GM21528 (cell line): ENCODE measurements at regions not wholly inside any gene's neighbourhood (a gene's known extent, or its start where the extent isn't known, plus 50 kb on each side); places are given as distances from the start of the nearest gene placed in this dataset.
"Not testable (repeated sequence)": the region's sequence is repeated elsewhere in the genome, so short reads cannot be mapped to it uniquely, and the experiment has no call there.

ENCODE experiments used
- ATAC-seq: cut with Tn5 transposase; IDR thresholded peaks from one replicate; pipeline ENCODE4 v1.9.1; 2021; ENCODE audit warnings: mild to moderate bottlenecking, moderate library complexity; ENCODE audit not compliant: unreplicated experiment, low FRiP score

GRCh38 chr12:105479710-105480109 lies 149.2 kb downstream of the C12orf75 start:
- ATAC-seq, result no peak

DNA sequence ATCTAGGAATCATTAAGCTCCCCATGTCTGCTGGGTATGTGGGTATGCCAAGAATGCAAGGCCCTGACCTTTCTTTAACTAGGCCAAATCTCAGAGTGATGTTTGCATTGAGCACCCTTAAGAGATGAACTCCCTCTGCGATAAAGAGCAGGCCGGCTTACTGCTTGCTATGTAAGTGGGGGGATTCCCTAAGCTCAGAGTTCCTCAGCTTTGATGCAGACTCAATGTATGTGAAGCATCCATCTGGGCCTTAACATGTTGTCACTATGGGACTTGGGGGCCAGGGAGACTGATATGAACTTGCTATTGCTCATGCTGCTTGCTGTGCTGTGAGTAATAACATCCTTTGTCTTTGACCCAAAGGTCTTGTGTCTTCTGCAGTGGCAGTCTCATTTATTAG lies 149.7 kb downstream of the C12orf75 start:
- ATAC-seq, result no peak

DNA sequence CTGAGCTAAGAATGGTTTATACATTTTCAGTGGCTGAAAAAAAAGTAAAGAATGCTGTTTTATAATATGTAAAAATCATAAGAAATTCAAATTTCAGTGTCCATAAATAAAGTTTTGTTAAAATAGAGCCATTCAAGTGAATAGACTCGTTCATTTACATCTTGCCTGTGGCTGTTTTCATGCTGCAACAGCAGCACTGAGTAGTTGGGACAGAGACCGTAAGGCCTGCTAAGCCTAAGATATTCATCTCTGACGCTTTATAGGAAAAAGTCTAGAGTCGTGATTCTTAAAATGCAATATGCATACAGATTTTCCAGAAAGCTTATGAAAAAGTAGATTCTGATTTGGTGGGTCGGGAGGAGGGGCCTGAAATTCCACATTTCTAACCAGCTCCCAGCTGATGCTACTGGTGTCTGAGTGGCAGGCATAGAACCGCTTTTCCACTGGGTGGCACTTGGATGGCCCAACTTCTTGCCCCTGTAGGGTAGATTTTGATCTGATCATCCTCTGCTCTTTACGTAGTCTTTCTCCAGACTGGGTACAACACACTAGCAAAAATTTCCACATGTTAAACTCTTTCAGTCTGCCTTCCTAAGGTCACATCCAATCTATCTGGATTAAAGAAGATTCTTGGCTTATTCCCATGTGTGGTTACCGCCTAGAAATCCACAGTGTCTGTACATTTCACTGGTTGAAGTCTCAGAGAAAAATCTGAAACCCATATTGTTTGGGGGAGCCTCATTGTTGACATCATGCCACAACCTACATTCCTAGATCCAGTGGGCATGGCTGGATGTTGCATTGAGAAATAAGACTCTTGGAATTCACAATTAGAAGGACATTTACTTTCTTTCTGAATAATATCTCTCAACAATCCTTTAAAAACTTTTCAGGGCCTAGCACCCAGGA lies 151.2 kb downstream of the C12orf75 start:
- ATAC-seq, result no peak

- no peak for ATAC-seq
Observed at GRCh38 chr12:105482951-105483350, 152.5 kb downstream of the C12orf75 start.

DNA sequence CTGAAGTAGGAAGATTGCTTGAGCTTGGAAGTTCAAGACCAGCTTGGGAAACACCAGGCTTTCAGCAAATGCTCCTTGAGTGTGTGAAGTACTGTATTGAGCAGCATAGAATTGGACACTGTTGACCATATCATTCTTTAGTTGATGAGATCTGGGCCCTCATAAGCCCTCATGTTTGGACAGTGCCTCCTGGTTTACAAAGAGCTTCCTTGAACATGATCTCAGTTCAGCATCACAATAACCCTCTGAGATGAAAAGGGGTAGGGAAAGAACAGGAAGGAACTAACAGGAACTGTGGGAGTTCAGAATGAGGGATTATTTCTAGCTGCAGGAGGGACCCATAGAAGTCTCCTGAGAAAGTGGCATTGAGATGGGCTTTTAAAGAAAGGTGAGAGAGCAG lies 153.2 kb downstream of the C12orf75 start:
- no peak for ATAC-seq

- no peak for ATAC-seq
Observed at GRCh38 chr12:105485321-105485910, 154.9 kb downstream of the C12orf75 start.

- ATAC-seq, result no peak
Observed at GRCh38 chr12:105485921-105486320, 155.4 kb downstream of the C12orf75 start.

DNA sequence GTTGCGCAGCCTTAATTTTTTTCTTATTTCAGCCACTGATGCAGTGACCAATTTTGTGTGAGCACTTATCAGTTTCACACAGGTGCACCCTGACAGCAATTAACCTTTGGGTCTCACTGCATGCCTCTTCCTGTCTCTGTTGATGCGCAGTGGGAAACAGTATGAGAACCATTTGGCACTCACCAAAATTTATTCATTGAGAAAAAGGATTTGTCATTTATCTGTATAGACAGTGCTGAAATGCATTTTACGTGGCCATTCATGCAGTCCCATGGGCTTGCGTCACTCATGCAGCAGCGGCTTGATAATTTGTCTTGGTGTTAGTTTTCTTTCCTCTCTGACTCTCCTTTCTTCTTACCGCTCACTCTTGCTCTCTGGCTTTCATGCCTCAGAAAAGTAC lies 157.5 kb downstream of the C12orf75 start:
- no peak for ATAC-seq

DNA sequence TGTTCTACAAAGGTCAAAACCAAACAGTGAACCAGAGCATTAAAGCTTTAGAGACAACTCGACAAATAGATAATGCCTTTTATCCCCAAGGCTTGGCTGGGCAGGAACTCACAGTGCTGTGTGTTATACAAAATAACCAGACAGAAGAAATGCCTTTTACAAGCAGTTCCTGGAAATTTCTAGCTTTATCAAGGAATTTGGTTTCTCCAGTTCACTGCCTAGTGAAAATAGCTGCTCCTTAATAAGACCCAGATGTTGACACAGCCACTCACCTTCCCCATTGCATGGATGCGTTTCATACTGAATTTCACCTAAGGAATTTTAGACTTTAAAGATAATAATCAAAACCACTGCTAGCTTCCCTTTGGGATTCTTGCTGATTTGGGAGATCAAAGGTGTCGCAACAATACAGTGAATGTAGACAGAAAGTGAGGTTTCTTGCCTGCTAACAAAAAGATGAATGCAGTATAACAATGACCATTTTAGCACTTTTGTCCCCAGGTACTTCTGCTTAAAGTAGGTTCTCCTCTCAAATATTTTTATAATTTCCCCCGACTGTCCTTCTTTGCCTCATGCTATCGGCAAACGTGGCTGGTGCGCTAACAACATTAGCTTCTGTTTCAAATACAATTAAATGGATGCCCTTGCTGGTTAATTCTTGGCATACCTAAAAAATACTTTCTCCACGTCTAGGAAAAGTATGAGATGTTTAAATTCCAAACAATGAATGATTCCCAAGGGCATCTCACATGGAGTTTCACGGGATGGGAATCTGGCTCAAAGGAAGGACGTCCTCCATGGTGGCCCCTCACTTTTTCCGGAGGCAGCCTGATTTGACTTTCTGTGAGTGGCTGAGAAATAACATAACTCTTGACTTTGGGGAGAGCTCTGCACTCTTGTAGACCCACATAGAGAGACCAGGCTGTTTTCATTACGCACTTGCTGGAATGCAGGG lies 162.4 kb downstream of the C12orf75 start:
- no peak for ATAC-seq

GRCh38 chr12:105499205-105499604 lies 168.7 kb downstream of the C12orf75 start:
- no peak for ATAC-seq

DNA sequence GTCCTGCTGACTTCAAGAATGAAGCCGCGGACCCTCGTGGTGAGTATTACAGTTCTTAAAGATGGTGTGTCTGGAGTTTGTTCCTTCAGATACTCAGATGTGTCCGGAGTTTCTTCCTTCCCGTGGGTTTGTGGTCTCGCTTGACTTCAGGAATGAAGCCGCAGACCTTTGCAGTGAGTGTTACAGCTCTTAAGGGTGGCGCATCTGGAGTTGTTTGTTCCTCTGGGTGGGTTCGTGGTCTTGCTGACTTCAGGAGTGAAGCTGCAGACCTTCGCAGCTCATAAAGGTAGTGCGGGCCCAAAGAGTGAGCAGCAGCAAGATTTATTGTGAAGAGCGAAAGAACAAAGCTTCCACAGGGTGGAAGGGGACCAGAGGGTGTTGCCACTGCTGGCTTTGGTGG lies 170.2 kb downstream of the C12orf75 start:
- not testable (repeated sequence) for ATAC-seq

DNA sequence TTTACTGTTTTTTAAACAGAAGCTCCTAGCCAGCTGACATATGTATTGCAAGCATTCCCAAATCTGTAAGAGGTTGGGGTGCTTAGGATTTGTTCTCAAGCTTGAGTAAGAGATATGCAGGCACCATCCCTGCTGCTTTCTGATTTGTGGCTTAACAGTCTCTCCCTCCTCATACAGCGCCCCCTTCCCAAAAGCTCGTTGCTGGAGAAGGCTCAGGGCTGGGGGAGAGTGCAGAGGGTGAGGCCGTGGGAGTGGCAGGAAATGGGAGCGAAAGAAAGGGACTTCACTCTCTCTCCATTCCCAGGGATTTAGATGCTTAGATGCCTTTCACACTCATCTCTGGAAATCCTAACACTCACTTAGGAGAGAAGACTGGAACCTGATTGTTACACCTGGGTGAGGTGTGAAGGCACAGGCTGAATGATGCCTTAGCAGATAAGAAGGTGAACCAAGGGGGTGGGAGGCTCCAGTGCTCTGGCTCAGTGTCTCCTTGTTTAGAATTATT lies 172.0 kb downstream of the C12orf75 start:
- no peak for ATAC-seq

DNA sequence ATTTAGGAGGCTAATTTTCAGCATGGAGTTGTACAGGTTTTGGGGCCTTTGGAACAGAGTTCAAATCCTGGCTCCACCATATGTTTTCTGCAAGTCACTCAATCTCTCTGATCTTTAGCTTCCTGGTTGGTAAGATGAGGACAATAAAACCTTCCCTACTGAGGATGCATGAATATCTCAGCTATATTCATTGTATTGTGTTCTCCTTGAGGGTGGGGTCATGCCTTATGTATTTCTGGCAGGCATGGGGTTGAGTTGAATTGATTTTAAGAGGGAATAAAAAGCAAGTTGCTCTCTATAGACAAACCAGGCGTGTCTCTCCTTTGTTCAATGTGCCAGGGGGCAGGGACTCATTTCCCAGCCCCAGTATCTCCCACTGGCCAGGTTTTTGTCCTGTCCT lies 173.1 kb downstream of the C12orf75 start:
- no peak for ATAC-seq

GRCh38 chr12:105504286-105504685 lies 173.8 kb downstream of the C12orf75 start:
- no peak for ATAC-seq

DNA sequence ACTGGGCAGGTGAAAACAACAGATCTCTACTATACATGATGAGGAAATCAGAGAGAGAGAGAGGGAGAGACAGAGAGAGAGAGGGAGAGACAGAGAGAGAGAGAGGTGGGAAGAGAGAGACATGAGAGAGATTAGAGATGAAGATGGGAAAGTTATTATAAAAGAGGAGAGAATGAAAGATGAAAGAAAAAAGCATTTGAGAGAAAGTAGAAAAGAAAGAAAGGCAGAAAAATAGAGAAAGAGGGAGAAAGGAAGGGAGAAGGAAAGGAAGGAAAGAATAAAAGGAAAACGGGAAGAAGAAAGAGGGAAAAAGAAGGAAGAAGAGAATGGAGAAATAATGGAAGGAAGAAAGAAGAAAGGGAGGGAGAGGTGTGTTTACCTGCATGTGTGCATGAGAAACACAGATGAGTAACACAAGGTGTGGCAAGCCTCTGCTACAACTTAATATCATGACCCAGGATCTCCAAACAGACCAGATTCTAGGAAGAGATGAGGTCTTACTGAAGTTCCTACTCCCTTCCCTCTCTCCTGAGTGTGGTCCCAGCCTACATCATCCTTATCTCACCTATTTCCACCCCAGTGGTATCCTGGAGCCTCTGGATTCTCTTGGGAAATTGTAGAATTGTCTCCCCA lies 176.3 kb downstream of the C12orf75 start:
- no peak for ATAC-seq

- ATAC-seq, result no peak
Observed at GRCh38 chr12:105507311-105508038, 177.0 kb downstream of the C12orf75 start.

DNA sequence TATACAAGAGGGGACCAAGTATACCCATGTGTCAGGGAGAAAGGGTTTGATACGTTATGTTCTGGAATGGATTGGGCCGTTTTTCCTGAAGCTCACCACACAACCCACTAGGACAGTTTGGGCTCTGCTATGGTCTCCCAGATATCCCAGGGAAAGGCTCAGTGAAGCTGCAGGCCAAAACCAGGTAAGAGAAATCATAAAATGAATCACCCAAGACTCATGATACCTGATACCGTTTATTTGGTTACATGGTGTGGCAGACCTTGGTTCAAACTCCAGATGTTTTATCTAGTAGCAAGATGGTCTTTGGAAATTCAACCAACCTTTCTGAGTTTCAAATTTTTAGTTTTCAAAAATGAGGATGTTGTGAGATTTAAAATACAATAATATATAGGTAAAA lies 177.6 kb downstream of the C12orf75 start:
- no peak for ATAC-seq

GRCh38 chr12:105510526-105510925 lies 180.0 kb downstream of the C12orf75 start:
- no peak for ATAC-seq

- ATAC-seq, result not testable (repeated sequence)
Observed at GRCh38 chr12:105512861-105513260, 182.4 kb downstream of the C12orf75 start.
